ENCODE measurements at regions not wholly inside any gene's neighbourhood (a gene's known extent, or its start where the extent isn't known, plus 50 kb on each side); places are given as distances from the start of the nearest gene placed in this dataset.

- no peak for DNase-seq (ENCODE audit: low spot score)
Measured at GRCh38 chr12:124395986-124396385, 101.1 kb downstream of the RFLNA start.

GRCh38 chr12:124395284-124395752 lies 100.4 kb downstream of the RFLNA start:
- DNase-seq (ENCODE audit: low spot score): no peak

GRCh38 chr12:124394462-124395128 lies 99.7 kb downstream of the RFLNA start:
- no peak for DNase-seq (ENCODE audit: low spot score)

GRCh38 chr12:124393831-124394230 lies 98.9 kb downstream of the RFLNA start:
- no peak for DNase-seq (ENCODE audit: low spot score)

- no peak for DNase-seq (ENCODE audit: low spot score)
Measured at GRCh38 chr12:124393414-124393790, 98.5 kb downstream of the RFLNA start.

- DNase-seq (ENCODE audit: low spot score): no peak
Measured at GRCh38 chr12:124392667-124393413, 97.9 kb downstream of the RFLNA start.

GRCh38 chr12:124392271-124392666 lies 97.4 kb downstream of the RFLNA start:
- no peak for DNase-seq (ENCODE audit: low spot score)

GRCh38 chr12:124391340-124392261 lies 96.7 kb downstream of the RFLNA start:
- DNase-seq (ENCODE audit: low spot score): peak; percentile 21

GRCh38 chr12:124390442-124391097 lies 95.7 kb downstream of the RFLNA start:
- DNase-seq (ENCODE audit: low spot score): no peak

GRCh38 chr12:124389725-124390441 lies 95.0 kb downstream of the RFLNA start:
- no peak for DNase-seq (ENCODE audit: low spot score)

- peak; percentile 46 for DNase-seq (ENCODE audit: low spot score)
Measured at GRCh38 chr12:124389138-124389724, 94.3 kb downstream of the RFLNA start.

GRCh38 chr12:124388679-124389137 lies 93.8 kb downstream of the RFLNA start:
- DNase-seq (ENCODE audit: low spot score): peak; percentile 23

GRCh38 chr12:124388038-124388671 lies 93.3 kb downstream of the RFLNA start:
- DNase-seq (ENCODE audit: low spot score): no peak

GRCh38 chr12:124387528-124387911 lies 92.6 kb downstream of the RFLNA start:
- DNase-seq (ENCODE audit: low spot score): no peak

GRCh38 chr12:124386661-124387527 lies 92.0 kb downstream of the RFLNA start:
- no peak for DNase-seq (ENCODE audit: low spot score)

- no peak for DNase-seq (ENCODE audit: low spot score)
Measured at GRCh38 chr12:124386059-124386458, 91.2 kb downstream of the RFLNA start.

GRCh38 chr12:124385219-124385969 lies 90.5 kb downstream of the RFLNA start:
- DNase-seq (ENCODE audit: low spot score): no peak

- DNase-seq (ENCODE audit: low spot score): no peak
Measured at GRCh38 chr12:124384299-124384894, 89.5 kb downstream of the RFLNA start.
